CD14-positive monocyte (primary cell): ENCODE measurements at regions not wholly inside any gene's neighbourhood (a gene's known extent, or its start where the extent isn't known, plus 50 kb on each side); places are given as distances from the start of the nearest gene placed in this dataset.

ENCODE experiments used
- DNase-seq, 3 donors: peaks; one replicate each; pipeline ENCODE4 v3.0.0-alpha.2; 2011 to 2022
- H2AFZ ChIP-seq: 2 replicates; pipeline ENCODE4 v1.6.0; 2012; ENCODE audit warnings: mild to moderate bottlenecking, low read depth, low read length, inconsistent platforms; ENCODE audit not compliant: insufficient read depth, poor library complexity, severe bottlenecking
- H3K27ac ChIP-seq, 2 donors: 1 replicate in 1 of 2; 2 replicates in 1 of 2; pipeline ENCODE4 v1.5.1; 2012 to 2013; ENCODE audit warnings: low read length in 2 of 2, control low read depth in 1 of 2, inconsistent platforms in 1 of 2, low read depth in 1 of 2, mild to moderate bottlenecking in 1 of 2
- H3K27me3 ChIP-seq, 2 donors: one replicate each; pipeline versions ENCODE4 v1.6.0 to v1.6.1; 2011 to 2013; ENCODE audit warnings: low read length in 2 of 2; ENCODE audit not compliant: control insufficient read depth in 2 of 2, insufficient read depth in 2 of 2
- H3K36me3 ChIP-seq, 2 donors: replicated peaks in 1 of 2; 1 replicate in 1 of 2; 2 replicates in 1 of 2; pipeline versions ENCODE4 v1.5.1 to v1.6.1; 2012 to 2013; ENCODE audit warnings: low read length in 2 of 2, control low read depth in 1 of 2, inconsistent platforms in 1 of 2, mild to moderate bottlenecking in 1 of 2; ENCODE audit not compliant: insufficient read depth in 2 of 2, control insufficient read depth in 1 of 2
- H3K4me1 ChIP-seq, 2 donors: 1 replicate in 1 of 2; 2 replicates in 1 of 2; pipeline versions ENCODE4 v1.5.1 to v1.6.1; 2012 to 2013; ENCODE audit warnings: low read length in 2 of 2, control low read depth in 1 of 2, inconsistent platforms in 1 of 2, mild to moderate bottlenecking in 1 of 2, moderate library complexity in 1 of 2; ENCODE audit not compliant: insufficient read depth in 2 of 2, control insufficient read depth in 1 of 2
- H3K4me2 ChIP-seq: replicated peaks from 2 replicates; pipeline ENCODE3; 2012; ENCODE audit warnings: low read length, moderate library complexity, mild to moderate bottlenecking; ENCODE audit not compliant: poor library complexity, severe bottlenecking; ENCODE audit errors: extremely low read depth
- H3K4me3 ChIP-seq, 3 experiments: fragments of 200-600 bp in 1 of 3; sonication (generic) in 1 of 3; replicated peaks in 1 of 3; 1 replicate in 2 of 3; 2 replicates in 1 of 3; pipeline ENCODE4 v1.5.1; 2011 to 2013; ENCODE audit warnings: low read length in 3 of 3, mild to moderate bottlenecking in 3 of 3, control low read depth in 2 of 3, low read depth in 2 of 3, inconsistent platforms in 1 of 3, moderate library complexity in 1 of 3
- H3K79me2 ChIP-seq: 2 replicates; pipeline ENCODE4 v1.6.0; 2012; ENCODE audit warnings: mild to moderate bottlenecking, control low read depth, inconsistent platforms, low read length, moderate library complexity; ENCODE audit not compliant: insufficient read depth
- H3K9ac ChIP-seq: 2 replicates; pipeline ENCODE4 v1.6.0; 2017; ENCODE audit warnings: low read length, mild to moderate bottlenecking; ENCODE audit not compliant: insufficient read depth, poor library complexity, severe bottlenecking
- H3K9me3 ChIP-seq, 2 donors: replicated peaks in 1 of 2; 1 replicate in 1 of 2; 2 replicates in 1 of 2; pipeline versions ENCODE4 v1.5.1 to v1.6.1; 2012 to 2013; ENCODE audit warnings: low read length in 2 of 2, control low read depth in 1 of 2; ENCODE audit not compliant: control insufficient read depth in 1 of 2, insufficient read depth in 1 of 2
- H4K20me1 ChIP-seq: 2 replicates; pipeline ENCODE4 v1.6.0; 2012; ENCODE audit warnings: mild to moderate bottlenecking, low read length, control low read depth, moderate library complexity; ENCODE audit not compliant: insufficient read depth
- H3K27ac Mint-ChIP-seq, 7 donors: one replicate each; pipeline ENCODE4 v1.8.0; 2020; ENCODE audit warnings: mild to moderate bottlenecking in 7 of 7, mixed read lengths in 7 of 7, moderate library complexity in 6 of 7, inconsistent platforms in 2 of 7
- H3K27me3 Mint-ChIP-seq, 3 donors: one replicate each; pipeline ENCODE4 v1.8.0; 2021 to 2022; ENCODE audit warnings: low read depth in 3 of 3, mild to moderate bottlenecking in 3 of 3, mixed read lengths in 3 of 3, moderate library complexity in 3 of 3, inconsistent platforms in 1 of 3
- H3K36me3 Mint-ChIP-seq, 2 donors: one replicate each; pipeline ENCODE4 v1.8.0; 2020; ENCODE audit warnings: mixed read lengths in 2 of 2, inconsistent platforms in 1 of 2, mild to moderate bottlenecking in 1 of 2
- H3K4me1 Mint-ChIP-seq: one replicate; pipeline ENCODE4 v1.8.0; 2020; ENCODE audit warnings: mild to moderate bottlenecking, mixed read lengths
- H3K4me3 Mint-ChIP-seq, 2 donors: one replicate each; pipeline ENCODE4 v1.8.0; 2020; ENCODE audit warnings: mild to moderate bottlenecking in 2 of 2, mixed read lengths in 2 of 2, moderate library complexity in 1 of 2
- H3K9me3 Mint-ChIP-seq, 7 donors: one replicate each; pipeline ENCODE4 v1.8.0; 2020 to 2022; ENCODE audit warnings: mixed read lengths in 7 of 7, mild to moderate bottlenecking in 6 of 7, moderate library complexity in 6 of 7, inconsistent platforms in 2 of 7
- CTCF ChIP-seq: fragments of 200-600 bp; IDR thresholded peaks from one replicate; pipeline ENCODE4 v1.8.0; 2022; ENCODE audit warnings: antibody characterized with exemption, mild to moderate bottlenecking
- WGBS: methylation state at CpG from one replicate; pipeline ENCODE4 v1.1.5; 2013; ENCODE audit warnings: missing lambda C conversion rate; ENCODE audit not compliant: insufficient coverage; 5-methylcytosine and 5-hydroxymethylcytosine counted together
- intact Hi-C, 2 donors: fragments of 100-400 bp; cut with micrococcal nuclease; formaldehyde crosslinking; loops; one replicate each; pipeline versions ENCODE4 v1.15.0 to v1.15.1; 2023

GRCh38 chr12:107439026-107439738 lies 246.4 kb upstream of the PWP1 start:
- Histone ChIP-seq H3K27ac (no peak overlapping the region), H2AFZ (no peak overlapping the region), H3K9ac (no peak overlapping the region), H3K27me3 (no peaks in the 10 kb centered on the region), H3K4me2 (no peak overlapping the region), H4K20me1 (no peaks in the 10 kb centered on the region), H3K79me2 (no peaks in the 10 kb centered on the region), H3K4me3 (no peak overlapping the region), H3K9me3 (no peaks in the 10 kb centered on the region), H3K36me3 (no peaks in the 10 kb centered on the region), H3K4me1 (no peaks in the 10 kb centered on the region)
- Mint-ChIP-seq H3K9me3 (no peaks in the 10 kb centered on the region), H3K27ac (no peak overlapping the region), H3K4me1 (no peaks in the 10 kb centered on the region), H3K36me3 (no peaks in the 10 kb centered on the region), H3K27me3 (peaks cover 0 to 4% (median 0%) of the 10 kb centered on the region in 3 donors), H3K4me3 (no peak overlapping the region)
- no peak for DNase-seq
- intact Hi-C loops, result no loop called here
- TF ChIP-seq CTCF, result no peak
- WGBS, result 80% methylated on average over 1 of the region's 8 CpGs

- H4K20me1 ChIP-seq, result no peaks in the 10 kb centered on the region
- H3K4me2 ChIP-seq, result no peak overlapping the region
- H3K27ac ChIP-seq, result no peak overlapping the region
- no peak for TF ChIP-seq CTCF
- H3K9me3 ChIP-seq, result no peaks in the 10 kb centered on the region
- no CpG with 5 or more reads among the region's 4 CpGs for WGBS
- H3K27me3 Mint-ChIP-seq, result peaks cover 0 to 4% (median 1%) of the 10 kb centered on the region in 3 donors
- H3K36me3 Mint-ChIP-seq, result no peaks in the 10 kb centered on the region
- intact Hi-C loops, result no loop called here
- H3K4me1 Mint-ChIP-seq, result no peaks in the 10 kb centered on the region
- no peak overlapping the region for H3K9ac ChIP-seq
- no peak overlapping the region for H3K27ac Mint-ChIP-seq
- peaks cover 0 to 2% (median 0%) of the 10 kb centered on the region in 7 donors for H3K9me3 Mint-ChIP-seq
- DNase-seq, result no peak
- H3K4me3 Mint-ChIP-seq, result no peak overlapping the region
- H3K27me3 ChIP-seq, result no peaks in the 10 kb centered on the region
- H3K4me3 ChIP-seq, result no peak overlapping the region
- no peaks in the 10 kb centered on the region for H3K79me2 ChIP-seq
- H3K36me3 ChIP-seq, result no peaks in the 10 kb centered on the region
- H2AFZ ChIP-seq, result no peak overlapping the region
- H3K4me1 ChIP-seq, result no peaks in the 10 kb centered on the region
Observed at GRCh38 chr12:107440606-107441005, 245.0 kb upstream of the PWP1 start.
